WI38 (cell line): ENCODE measurements at regions not wholly inside any gene's neighbourhood (a gene's known extent, or its start where the extent isn't known, plus 50 kb on each side); places are given as distances from the start of the nearest gene placed in this dataset.
A peak's percentile ranks its signal among the peaks of the same experiment; 100 is the strongest.

Experiments used
- H3K4me3 ChIP-seq: 2 replicates; pipeline ENCODE4 v1.5.1; 2011; ENCODE audit warnings: low read depth, mild to moderate bottlenecking, control low read depth, low read length
- TF ChIP-seq, protein P1 (sequence below): IDR thresholded peaks from 2 replicates; pipeline ENCODE4 v1.5.1; 2012; ENCODE audit warnings: low read depth, mild to moderate bottlenecking, control low read depth, low read length

DNA sequence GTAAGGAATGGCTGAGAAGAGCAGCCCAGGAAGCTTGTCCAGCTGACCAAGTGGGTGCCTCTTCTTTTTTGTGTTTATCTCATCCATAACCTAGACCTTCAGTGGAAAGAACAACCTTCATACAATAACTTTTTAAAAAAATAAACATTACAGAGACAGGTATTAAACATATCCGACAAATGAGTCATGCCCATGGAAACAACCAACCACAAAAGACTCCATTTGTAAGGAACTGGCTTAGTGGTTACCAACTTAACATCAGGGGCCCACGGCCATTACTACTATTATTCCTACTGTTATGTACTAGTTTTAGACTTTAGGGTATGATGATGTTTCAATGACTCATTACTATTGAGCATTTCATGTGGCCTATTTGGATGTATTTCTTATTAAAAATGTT is 191.7 kb upstream of the SERP2 start:
- TF ChIP-seq, protein P1, sequence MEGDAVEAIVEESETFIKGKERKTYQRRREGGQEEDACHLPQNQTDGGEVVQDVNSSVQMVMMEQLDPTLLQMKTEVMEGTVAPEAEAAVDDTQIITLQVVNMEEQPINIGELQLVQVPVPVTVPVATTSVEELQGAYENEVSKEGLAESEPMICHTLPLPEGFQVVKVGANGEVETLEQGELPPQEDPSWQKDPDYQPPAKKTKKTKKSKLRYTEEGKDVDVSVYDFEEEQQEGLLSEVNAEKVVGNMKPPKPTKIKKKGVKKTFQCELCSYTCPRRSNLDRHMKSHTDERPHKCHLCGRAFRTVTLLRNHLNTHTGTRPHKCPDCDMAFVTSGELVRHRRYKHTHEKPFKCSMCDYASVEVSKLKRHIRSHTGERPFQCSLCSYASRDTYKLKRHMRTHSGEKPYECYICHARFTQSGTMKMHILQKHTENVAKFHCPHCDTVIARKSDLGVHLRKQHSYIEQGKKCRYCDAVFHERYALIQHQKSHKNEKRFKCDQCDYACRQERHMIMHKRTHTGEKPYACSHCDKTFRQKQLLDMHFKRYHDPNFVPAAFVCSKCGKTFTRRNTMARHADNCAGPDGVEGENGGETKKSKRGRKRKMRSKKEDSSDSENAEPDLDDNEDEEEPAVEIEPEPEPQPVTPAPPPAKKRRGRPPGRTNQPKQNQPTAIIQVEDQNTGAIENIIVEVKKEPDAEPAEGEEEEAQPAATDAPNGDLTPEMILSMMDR: no peak
- no peak overlapping the region for H3K4me3 ChIP-seq

DNA sequence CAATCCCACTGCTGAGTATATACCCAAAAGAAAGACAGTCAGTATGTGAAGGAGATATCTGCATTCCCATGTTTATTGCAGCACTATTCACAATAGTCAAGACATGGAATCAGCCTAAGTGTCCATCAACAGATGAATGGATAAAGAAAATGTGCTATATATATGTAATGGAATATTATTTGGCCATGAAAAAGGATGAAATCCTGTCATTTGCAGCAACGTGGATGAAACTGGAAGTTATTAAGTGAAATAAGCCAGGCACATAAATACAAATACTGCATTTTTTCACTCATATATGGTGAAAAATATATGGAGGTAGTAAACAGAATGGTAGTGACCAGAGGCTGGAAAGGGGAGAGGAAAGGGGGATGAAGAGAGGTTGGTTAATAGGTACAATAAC is 188.9 kb upstream of the SERP2 start:
- TF ChIP-seq, protein P1: no peak
- no peak overlapping the region for H3K4me3 ChIP-seq

- H3K4me3 ChIP-seq: no peak overlapping the region
- TF ChIP-seq, protein P1: no peak
These were observed 185.4 kb upstream of the SERP2 start for GRCh38 chr13:44188257-44188656.

- H3K4me3 ChIP-seq: no peak overlapping the region
- TF ChIP-seq, protein P1: no peak
These were observed 184.5 kb upstream of the SERP2 start for GRCh38 chr13:44189085-44189484.

DNA sequence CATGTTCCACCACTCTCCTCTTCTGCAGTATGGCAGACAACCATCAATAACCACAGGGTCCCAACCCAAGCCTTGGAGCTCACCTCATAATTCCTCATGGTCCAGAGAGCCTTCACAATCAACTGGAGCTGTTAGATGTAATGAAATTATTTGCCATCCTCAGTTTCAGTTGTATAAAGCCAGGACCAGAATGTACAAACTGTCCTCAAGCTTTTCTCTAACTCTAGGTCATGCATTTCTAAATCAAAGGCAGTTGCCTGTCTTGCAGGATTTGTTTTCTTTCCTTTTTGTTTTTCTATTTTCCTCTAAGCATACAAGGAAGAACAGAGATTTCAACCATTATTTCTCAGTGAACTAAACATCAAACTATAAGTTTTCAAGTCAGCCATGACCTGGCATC is 182.5 kb upstream of the SERP2 start:
- no peak overlapping the region for H3K4me3 ChIP-seq
- TF ChIP-seq, protein P1: no peak

DNA sequence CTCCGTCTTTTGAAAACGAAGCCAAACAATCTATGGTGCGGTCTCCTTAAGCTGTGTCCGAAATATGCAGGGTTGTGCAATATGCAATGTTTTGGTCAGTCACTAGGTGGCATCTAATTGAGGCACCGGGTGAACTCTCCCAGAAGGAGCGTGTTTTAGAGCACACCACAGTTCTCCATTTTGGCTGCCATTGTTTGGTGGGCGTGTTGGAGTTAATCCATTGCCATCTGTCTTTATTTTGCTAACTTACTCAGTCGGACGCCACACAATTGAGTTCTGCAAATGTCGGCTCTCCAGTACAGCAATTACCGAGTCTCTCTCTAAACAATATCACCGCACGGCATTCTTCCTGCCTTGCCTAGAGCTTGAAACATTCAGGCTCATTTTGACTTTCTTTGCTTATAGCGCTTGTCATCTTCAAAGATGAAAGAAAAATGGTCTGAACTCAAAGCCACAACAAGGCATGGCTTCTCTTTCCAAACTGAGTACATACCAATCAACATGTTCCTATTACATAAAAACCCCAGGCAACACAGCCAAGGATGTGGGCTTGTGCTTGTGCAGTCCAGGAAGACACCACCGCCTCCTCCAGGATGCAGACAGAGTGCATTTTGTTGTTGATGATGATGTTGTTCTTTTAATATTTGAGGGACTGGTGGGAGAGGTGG is 182.0 kb upstream of the SERP2 start:
- TF ChIP-seq, protein P1: peak; percentile 62
- no peak overlapping the region for H3K4me3 ChIP-seq

- TF ChIP-seq, protein P1: no peak
- no peak overlapping the region for H3K4me3 ChIP-seq
These were observed 179.9 kb upstream of the SERP2 start for GRCh38 chr13:44193731-44194130.
